Lower lobe of right lung (tissue), 2 donors: ENCODE measurements at regions not wholly inside any gene's neighbourhood (a gene's known extent, or its start where the extent isn't known, plus 50 kb on each side); places are given as distances from the start of the nearest gene placed in this dataset.

ENCODE experiments used
- ATAC-seq, 2 donors: fragments of 200-7000 bp; cut with Tn5 transposase; one replicate each; pipeline ENCODE4 v1.9.1; 2020 to 2022; ENCODE audit warnings: mild to moderate bottlenecking in 2 of 2, moderate library complexity in 2 of 2
- DNase-seq: peaks from one replicate; pipeline ENCODE4 v3.0.0-alpha.2; 2020
- H3K27ac ChIP-seq: fragments of 200-600 bp; one replicate; pipeline ENCODE4 v1.8.0; 2022
- H3K27me3 ChIP-seq: fragments of 200-600 bp; one replicate; pipeline ENCODE4 v1.8.0; 2022; ENCODE audit warnings: low read depth
- H3K36me3 ChIP-seq: fragments of 200-600 bp; one replicate; pipeline ENCODE4 v1.8.0; 2022; ENCODE audit warnings: mild to moderate bottlenecking
- H3K4me1 ChIP-seq: fragments of 200-600 bp; one replicate; pipeline ENCODE4 v1.8.0; 2022
- H3K4me3 ChIP-seq: fragments of 200-600 bp; one replicate; pipeline ENCODE4 v1.8.0; 2022; ENCODE audit warnings: mild to moderate bottlenecking
- H3K9me3 ChIP-seq: fragments of 200-600 bp; one replicate; pipeline ENCODE4 v1.8.0; 2022
- CTCF ChIP-seq: fragments of 200-600 bp; IDR thresholded peaks from one replicate; pipeline ENCODE4 v1.8.0; 2022; ENCODE audit warnings: antibody characterized with exemption, mild to moderate bottlenecking
- intact Hi-C: fragments of 100-400 bp; cut with DNase I; formaldehyde crosslinking; loops from one replicate; pipeline ENCODE4 v1.11.0; 2022
- donor health status: DM: no; HTN: yes; CAD: no; lungs with severe emphysema.

- Histone ChIP-seq H3K4me3 (no peak overlapping the region), H3K9me3 (no peaks in the 10 kb centered on the region), H3K27ac (no peak overlapping the region), H3K27me3 (no peaks in the 10 kb centered on the region), H3K4me1 (no peaks in the 10 kb centered on the region), H3K36me3 (no peaks in the 10 kb centered on the region)
- TF ChIP-seq CTCF, result no peak
- intact Hi-C loops, result no loop called here
- DNase-seq, result no peak
- ATAC-seq, result no peak
Observed at GRCh38 chr3:59289831-59290230, 240.0 kb upstream of the CFAP20DC start.

- H3K36me3 ChIP-seq, result no peaks in the 10 kb centered on the region
- ATAC-seq, result no peak
- intact Hi-C loops, result no loop called here
- no peak for DNase-seq
- no peaks in the 10 kb centered on the region for H3K4me1 ChIP-seq
- TF ChIP-seq CTCF, result no peak
- H3K4me3 ChIP-seq, result no peak overlapping the region
- H3K27ac ChIP-seq, result no peak overlapping the region
- H3K27me3 ChIP-seq, result no peaks in the 10 kb centered on the region
- H3K9me3 ChIP-seq, result no peaks in the 10 kb centered on the region
Observed at GRCh38 chr3:59288951-59289350, 239.1 kb upstream of the CFAP20DC start.

GRCh38 chr3:59286791-59287531 is 237.1 kb upstream of the CFAP20DC start:
- Histone ChIP-seq H3K4me1 (no peaks in the 10 kb centered on the region), H3K36me3 (no peaks in the 10 kb centered on the region), H3K27ac (no peak overlapping the region), H3K27me3 (no peaks in the 10 kb centered on the region), H3K9me3 (no peaks in the 10 kb centered on the region), H3K4me3 (no peak overlapping the region)
- intact Hi-C loops, result no loop called here
- ATAC-seq (peak; percentile 72 to 78), DNase-seq (peak; percentile 58)
- TF ChIP-seq CTCF, result no peak

GRCh38 chr3:59285560-59285959 is 235.7 kb upstream of the CFAP20DC start:
- no peak for TF ChIP-seq CTCF
- H3K36me3 ChIP-seq, result no peaks in the 10 kb centered on the region
- H3K4me3 ChIP-seq, result no peak overlapping the region

GRCh38 chr3:59284926-59285325 is 235.1 kb upstream of the CFAP20DC start:
- Histone ChIP-seq H3K27me3 (no peaks in the 10 kb centered on the region), H3K36me3 (no peaks in the 10 kb centered on the region), H3K4me3 (no peak overlapping the region), H3K9me3 (no peaks in the 10 kb centered on the region), H3K27ac (no peak overlapping the region), H3K4me1 (no peaks in the 10 kb centered on the region)
- no peak for TF ChIP-seq CTCF
- no peak for DNase-seq
- ATAC-seq, result no peak
- intact Hi-C loops, result no loop called here

More at GRCh38 chr3:59285560-59285959, 235.7 kb upstream of the CFAP20DC start:
- Histone ChIP-seq H3K27ac (no peak overlapping the region), H3K4me1 (no peaks in the 10 kb centered on the region), H3K9me3 (no peaks in the 10 kb centered on the region), H3K27me3 (no peaks in the 10 kb centered on the region)
- DNase-seq (no peak), ATAC-seq (no peak)
- intact Hi-C loops, result no loop called here
